Breast epithelium (tissue), 4 donors: ENCODE measurements at regions not wholly inside any gene's neighbourhood (a gene's known extent, or its start where the extent isn't known, plus 50 kb on each side); places are given as distances from the start of the nearest gene placed in this dataset.

Experiments
- DNase-seq, 2 donors: peaks; one replicate each; pipeline ENCODE4 v3.0.0-alpha.2; 2019; ENCODE audit warnings: low spot score in 2 of 2
- H3K27ac ChIP-seq, 2 donors: fragments of 200-600 bp; sonication (generic) in 1 of 2; one replicate each; pipeline ENCODE4 v1.5.1; 2016 to 2019; ENCODE audit warnings: mild to moderate bottlenecking in 1 of 2
- H3K27me3 ChIP-seq, 2 donors: fragments of 200-600 bp; sonication (generic) in 1 of 2; one replicate each; pipeline versions ENCODE4 v1.5.1 to v1.6.0; 2017 to 2019; ENCODE audit warnings: control low read depth in 1 of 2, mild to moderate bottlenecking in 1 of 2
- H3K36me3 ChIP-seq: fragments of 200-600 bp; one replicate; pipeline ENCODE4 v1.5.1; 2019
- H3K4me1 ChIP-seq, 2 donors: fragments of 200-600 bp; sonication (generic); one replicate each; pipeline ENCODE4 v1.5.1; 2016 to 2019; ENCODE audit warnings: control low read depth in 1 of 2
- H3K4me3 ChIP-seq, 3 donors: fragments of 200-600 bp; sonication (generic); 1 replicate in 2 of 3; 2 replicates in 1 of 3; pipeline ENCODE4 v1.5.1; 2016 to 2019; ENCODE audit warnings: mild to moderate bottlenecking in 3 of 3, moderate library complexity in 2 of 3
- H3K9me3 ChIP-seq, 2 donors: fragments of 200-600 bp; sonication (generic) in 1 of 2; one replicate each; pipeline ENCODE4 v1.5.1; 2016 to 2019; ENCODE audit warnings: control low read depth in 1 of 2
- CTCF ChIP-seq, 3 donors: fragments of 450-650 bp; IDR thresholded peaks; one replicate each; pipeline ENCODE4 v1.5.1; 2016 to 2017; ENCODE audit warnings: antibody characterized with exemption in 3 of 3, mild to moderate bottlenecking in 3 of 3, moderate library complexity in 3 of 3
- POLR2A ChIP-seq: fragments of 450-650 bp; IDR thresholded peaks from one replicate; pipeline ENCODE4 v1.6.1; 2016; ENCODE audit warnings: antibody characterized with exemption, mild to moderate bottlenecking, moderate library complexity
- POLR2AphosphoS5 ChIP-seq, 3 donors: sonication (generic); formaldehyde crosslinking; IDR thresholded peaks; one replicate each; pipeline ENCODE4 v1.6.1; 2017; ENCODE audit warnings: antibody characterized with exemption in 3 of 3
- intact Hi-C: fragments of 100-400 bp; cut with DNase I; formaldehyde crosslinking; loops from one replicate; pipeline ENCODE4 v1.15.1; 2023; ENCODE audit warnings: low total_unique reads

- Histone ChIP-seq H3K4me1 (no peaks in the 10 kb centered on the region), H3K27ac (no peak overlapping the region), H3K27me3 (peaks cover 0 to 4% of the 10 kb centered on the region in 2 donors), H3K4me3 (no peak overlapping the region), H3K36me3 (no peaks in the 10 kb centered on the region), H3K9me3 (no peaks in the 10 kb centered on the region)
- no peak for TF ChIP-seq CTCF (IDR thresholded peaks at IDR 0.05)
- intact Hi-C loops: no loop called here
- DNase-seq: no peak
Observed at GRCh38 chr7:96410126-96410839, 88.4 kb upstream of the SLC25A13 start.

- Histone ChIP-seq H3K4me3 (no peak overlapping the region), H3K9me3 (no peaks in the 10 kb centered on the region), H3K4me1 (no peaks in the 10 kb centered on the region), H3K36me3 (no peaks in the 10 kb centered on the region), H3K27me3 (peaks cover 0 to 4% of the 10 kb centered on the region in 2 donors), H3K27ac (no peak overlapping the region)
- DNase-seq: no peak
- intact Hi-C loops: no loop called here
- TF ChIP-seq CTCF (IDR thresholded peaks at IDR 0.05) (no peak), POLR2AphosphoS5 (IDR thresholded peaks at IDR 0.05) (no peak), POLR2A (no peak)
Observed at GRCh38 chr7:96408881-96409280, 87.0 kb upstream of the SLC25A13 start.

- H3K27me3 ChIP-seq: peaks cover 0 to 4% of the 10 kb centered on the region in 2 donors
- H3K27ac ChIP-seq: no peak overlapping the region
- no peaks in the 10 kb centered on the region for H3K9me3 ChIP-seq
- intact Hi-C loops: no loop called here
- TF ChIP-seq CTCF (IDR thresholded peaks at IDR 0.05) (no peak), POLR2AphosphoS5 (IDR thresholded peaks at IDR 0.05) (no peak), POLR2A (no peak)
- no peak overlapping the region for H3K4me3 ChIP-seq
- no peak for DNase-seq
- no peaks in the 10 kb centered on the region for H3K36me3 ChIP-seq
- no peaks in the 10 kb centered on the region for H3K4me1 ChIP-seq
Observed at GRCh38 chr7:96407427-96407826, 85.5 kb upstream of the SLC25A13 start.

- TF ChIP-seq CTCF (IDR thresholded peaks at IDR 0.05) (no peak), POLR2AphosphoS5 (IDR thresholded peaks at IDR 0.05) (no peak), POLR2A (no peak)
- Histone ChIP-seq H3K27me3 (no peaks in the 10 kb centered on the region), H3K4me1 (no peaks in the 10 kb centered on the region), H3K36me3 (no peaks in the 10 kb centered on the region), H3K4me3 (no peak overlapping the region), H3K9me3 (no peaks in the 10 kb centered on the region), H3K27ac (no peak overlapping the region)
- no peak for DNase-seq
- intact Hi-C loops: no loop called here
Observed at GRCh38 chr7:96402913-96403312, 81.0 kb upstream of the SLC25A13 start.

GRCh38 chr7:96401200-96401599 lies 79.3 kb upstream of the SLC25A13 start:
- DNase-seq: no peak
- intact Hi-C loops: no loop called here
- no peak overlapping the region for H3K4me3 ChIP-seq
- H3K9me3 ChIP-seq: no peaks in the 10 kb centered on the region
- H3K36me3 ChIP-seq: no peaks in the 10 kb centered on the region
- H3K27ac ChIP-seq: no peak overlapping the region
- H3K27me3 ChIP-seq: no peaks in the 10 kb centered on the region
- TF ChIP-seq CTCF (IDR thresholded peaks at IDR 0.05) (no peak), POLR2A (no peak), POLR2AphosphoS5 (IDR thresholded peaks at IDR 0.05) (no peak)
- H3K4me1 ChIP-seq: no peaks in the 10 kb centered on the region
